ENCODE measurements at regions not wholly inside any gene's neighbourhood (a gene's known extent, or its start where the extent isn't known, plus 50 kb on each side); places are given as distances from the start of the nearest gene placed in this dataset.

GRCh38 chr3:135560847-135561246 is 404.7 kb upstream of the PPP2R3A start:
- no peak for TF ChIP-seq YY1 (IDR thresholded peaks at IDR 0.05; ENCODE audit: insufficient read depth, insufficient read length)
- TF ChIP-seq SUZ12 (IDR thresholded peaks at IDR 0.05; ENCODE audit: extremely low read depth, insufficient read depth, insufficient read length), result no peak

All from NT2/D1 (cell line).